ENCODE measurements at regions not wholly inside any gene's neighbourhood (a gene's known extent, or its start where the extent isn't known, plus 50 kb on each side); places are given as distances from the start of the nearest gene placed in this dataset.

DNA sequence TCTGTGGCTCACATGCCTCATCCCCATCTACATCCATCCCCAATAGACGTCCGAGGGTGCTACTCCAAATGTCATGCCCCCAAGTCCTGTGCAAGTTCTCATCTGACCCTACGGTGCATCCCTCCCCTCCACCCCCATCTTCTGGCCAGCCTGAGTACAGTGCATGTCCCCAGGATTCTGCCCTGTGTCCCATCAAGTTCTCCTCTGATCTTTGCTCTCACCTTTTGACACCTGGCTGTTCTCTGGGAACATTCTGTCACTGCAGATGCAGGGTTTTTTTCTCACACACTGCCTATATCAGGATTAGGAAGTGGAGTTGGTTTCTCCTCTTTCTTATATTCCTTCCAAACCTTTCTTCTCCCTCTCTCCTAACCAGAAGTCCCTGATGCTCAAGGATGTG lies 377.2 kb downstream of the GADD45G start:
- H3K9me3 ChIP-seq = no peaks in the 10 kb centered on the region
- H3K4me1 ChIP-seq = no peaks in the 10 kb centered on the region
- no peak for DNase-seq
- H3K36me3 ChIP-seq = no peaks in the 10 kb centered on the region
- no peak overlapping the region for H3K27ac ChIP-seq
- TF ChIP-seq, protein P1, sequence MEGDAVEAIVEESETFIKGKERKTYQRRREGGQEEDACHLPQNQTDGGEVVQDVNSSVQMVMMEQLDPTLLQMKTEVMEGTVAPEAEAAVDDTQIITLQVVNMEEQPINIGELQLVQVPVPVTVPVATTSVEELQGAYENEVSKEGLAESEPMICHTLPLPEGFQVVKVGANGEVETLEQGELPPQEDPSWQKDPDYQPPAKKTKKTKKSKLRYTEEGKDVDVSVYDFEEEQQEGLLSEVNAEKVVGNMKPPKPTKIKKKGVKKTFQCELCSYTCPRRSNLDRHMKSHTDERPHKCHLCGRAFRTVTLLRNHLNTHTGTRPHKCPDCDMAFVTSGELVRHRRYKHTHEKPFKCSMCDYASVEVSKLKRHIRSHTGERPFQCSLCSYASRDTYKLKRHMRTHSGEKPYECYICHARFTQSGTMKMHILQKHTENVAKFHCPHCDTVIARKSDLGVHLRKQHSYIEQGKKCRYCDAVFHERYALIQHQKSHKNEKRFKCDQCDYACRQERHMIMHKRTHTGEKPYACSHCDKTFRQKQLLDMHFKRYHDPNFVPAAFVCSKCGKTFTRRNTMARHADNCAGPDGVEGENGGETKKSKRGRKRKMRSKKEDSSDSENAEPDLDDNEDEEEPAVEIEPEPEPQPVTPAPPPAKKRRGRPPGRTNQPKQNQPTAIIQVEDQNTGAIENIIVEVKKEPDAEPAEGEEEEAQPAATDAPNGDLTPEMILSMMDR (IDR thresholded peaks at IDR 0.05) = no peak
- no peak for TF ChIP-seq POLR2A (IDR thresholded peaks at IDR 0.05)
- intact Hi-C loops (cut with DNase I; ENCODE audit: low total_unique reads) = no loop called here
- H3K4me3 ChIP-seq = no peak overlapping the region
- H3K27me3 ChIP-seq = no peaks in the 10 kb centered on the region

DNA sequence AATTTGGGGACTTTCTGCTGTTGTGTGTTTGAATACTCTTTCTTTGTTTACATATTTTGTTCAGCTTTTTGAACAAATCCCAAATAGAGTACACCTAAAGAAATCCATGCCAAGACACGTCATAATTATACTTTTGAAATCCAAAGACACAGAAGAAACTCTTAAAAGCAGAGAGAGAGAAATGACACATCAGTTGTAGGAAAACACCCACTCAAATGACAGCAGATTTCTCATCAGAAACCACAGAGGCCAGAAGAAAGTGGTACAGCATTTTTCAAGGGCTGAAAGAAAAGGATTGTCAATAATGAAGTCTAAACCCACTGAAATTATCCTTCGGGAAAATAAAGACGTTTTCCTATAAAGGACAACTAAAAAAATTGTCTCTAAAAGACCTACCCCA lies 378.6 kb downstream of the GADD45G start:
- Histone ChIP-seq H3K4me1 (no peaks in the 10 kb centered on the region), H3K27ac (no peak overlapping the region), H3K4me3 (no peak overlapping the region), H3K36me3 (no peaks in the 10 kb centered on the region), H3K9me3 (no peaks in the 10 kb centered on the region), H3K27me3 (no peaks in the 10 kb centered on the region)
- TF ChIP-seq, protein P1 (IDR thresholded peaks at IDR 0.05) = no peak
- no peak for TF ChIP-seq POLR2A (IDR thresholded peaks at IDR 0.05)
- no peak for DNase-seq
- intact Hi-C loops (cut with DNase I; ENCODE audit: low total_unique reads) = no loop called here

DNA sequence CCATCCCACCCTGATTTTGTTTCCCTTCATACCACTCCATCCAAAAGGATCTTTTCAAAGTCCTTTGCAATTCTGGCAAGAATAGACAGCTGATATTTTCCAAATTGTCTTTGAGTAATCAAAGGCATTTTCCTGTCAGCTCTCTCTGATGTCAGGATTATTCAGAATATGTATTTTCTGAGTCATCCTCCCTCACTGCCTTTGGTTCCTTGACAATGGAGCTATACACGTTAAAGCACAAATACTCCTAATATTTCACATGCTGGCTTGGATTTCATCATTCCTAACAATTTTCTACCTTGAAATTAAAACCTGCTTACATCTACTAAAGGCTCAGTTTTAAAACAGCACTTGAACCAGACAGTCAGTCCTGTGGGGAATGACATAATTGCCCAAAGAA lies 379.4 kb downstream of the GADD45G start:
- no peak for DNase-seq
- H3K4me3 ChIP-seq = no peak overlapping the region
- TF ChIP-seq, protein P1 (IDR thresholded peaks at IDR 0.05) = no peak
- TF ChIP-seq POLR2A (IDR thresholded peaks at IDR 0.05) = no peak
- no peak overlapping the region for H3K27ac ChIP-seq
- H3K4me1 ChIP-seq = no peaks in the 10 kb centered on the region
- H3K27me3 ChIP-seq = no peaks in the 10 kb centered on the region
- no peaks in the 10 kb centered on the region for H3K9me3 ChIP-seq
- intact Hi-C loops (cut with DNase I; ENCODE audit: low total_unique reads) = no loop called here
- H3K36me3 ChIP-seq = no peaks in the 10 kb centered on the region

DNA sequence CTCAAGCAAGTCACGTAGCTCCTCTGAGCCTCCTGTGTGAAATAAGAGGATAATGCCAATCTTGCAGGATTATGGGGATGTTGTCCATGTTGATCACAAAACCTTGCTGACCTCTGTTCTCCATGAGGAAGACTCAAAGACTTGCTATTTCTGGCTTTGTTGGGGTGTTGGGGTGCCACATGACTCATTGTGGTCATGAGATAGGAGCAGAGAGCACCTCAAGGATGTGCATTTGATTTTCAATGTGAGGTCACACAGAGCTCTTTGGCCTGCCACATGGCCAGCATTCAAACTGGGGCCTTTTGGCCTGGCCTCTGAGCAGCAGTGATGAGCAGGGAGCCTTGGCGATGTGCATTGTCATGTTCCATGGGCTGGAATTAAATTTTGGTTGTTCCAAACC lies 380.3 kb downstream of the GADD45G start:
- no peaks in the 10 kb centered on the region for H3K4me1 ChIP-seq
- no peak overlapping the region for H3K27ac ChIP-seq
- no peaks in the 10 kb centered on the region for H3K36me3 ChIP-seq
- H3K27me3 ChIP-seq = no peaks in the 10 kb centered on the region
- no peak for DNase-seq
- TF ChIP-seq, protein P1 (IDR thresholded peaks at IDR 0.05) = no peak
- TF ChIP-seq POLR2A (IDR thresholded peaks at IDR 0.05) = no peak
- no peaks in the 10 kb centered on the region for H3K9me3 ChIP-seq
- intact Hi-C loops (cut with DNase I; ENCODE audit: low total_unique reads) = no loop called here
- H3K4me3 ChIP-seq = no peak overlapping the region

DNA sequence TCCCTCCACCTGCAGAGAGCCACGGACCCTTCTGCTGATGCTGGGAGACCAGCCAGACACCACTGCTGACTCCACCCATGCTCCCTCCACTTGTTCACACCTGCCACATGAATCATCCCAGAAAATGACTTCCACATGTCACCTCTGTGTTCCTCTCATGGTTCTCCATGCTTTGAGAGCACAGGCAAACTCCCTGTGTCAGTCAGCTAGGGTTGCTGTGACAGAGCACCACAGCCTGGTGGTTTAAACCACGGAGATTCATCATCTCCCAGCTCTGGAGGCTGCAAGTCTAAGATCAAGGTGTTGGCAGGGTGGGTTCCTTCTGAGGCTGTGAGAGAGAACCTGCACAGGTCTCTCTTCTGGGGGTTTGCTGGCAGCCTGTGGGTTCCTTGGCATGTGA lies 381.4 kb downstream of the GADD45G start:
- TF ChIP-seq, protein P1 (IDR thresholded peaks at IDR 0.05) = no peak
- TF ChIP-seq POLR2A (IDR thresholded peaks at IDR 0.05) = no peak
- Histone ChIP-seq H3K9me3 (no peaks in the 10 kb centered on the region), H3K4me1 (no peaks in the 10 kb centered on the region), H3K27me3 (no peaks in the 10 kb centered on the region), H3K36me3 (no peaks in the 10 kb centered on the region), H3K27ac (no peak overlapping the region), H3K4me3 (no peak overlapping the region)
- intact Hi-C loops (cut with DNase I; ENCODE audit: low total_unique reads) = no loop called here
- DNase-seq = no peak
